ENCODE measurements at regions not wholly inside any gene's neighbourhood (a gene's known extent, or its start where the extent isn't known, plus 50 kb on each side); places are given as distances from the start of the nearest gene placed in this dataset.
"Not testable (repeated sequence)": the region's sequence is repeated elsewhere in the genome, so short reads cannot be mapped to it uniquely, and the experiment has no call there.

- not testable (repeated sequence) for DNase-seq
Observed at GRCh38 chr5:17982626-17983025, 348.4 kb downstream of the TAF11L14 start.

GRCh38 chr5:17989036-17989435, 354.8 kb downstream of the TAF11L14 start:
- DNase-seq = no peak

GRCh38 chr5:17989567-17990563, 355.6 kb downstream of the TAF11L14 start:
- DNase-seq = no peak

- no peak for DNase-seq
Observed at GRCh38 chr5:17991775-17992174, 357.5 kb downstream of the TAF11L14 start.

GRCh38 chr5:17992291-17992690, 358.0 kb downstream of the TAF11L14 start:
- DNase-seq = no peak

- DNase-seq = no peak
Observed at GRCh38 chr5:17995997-17996396, 361.7 kb downstream of the TAF11L14 start.

- DNase-seq = no peak
Observed at GRCh38 chr5:17999858-18000257, 365.6 kb downstream of the TAF11L14 start.

- no peak for DNase-seq
Observed at GRCh38 chr5:18000744-18001143, 366.5 kb downstream of the TAF11L14 start.

GRCh38 chr5:18003312-18003711, 369.1 kb downstream of the TAF11L14 start:
- DNase-seq = no peak

- no peak for DNase-seq
Observed at GRCh38 chr5:18003784-18004183, 369.5 kb downstream of the TAF11L14 start.

GRCh38 chr5:18006235-18006634, 372.0 kb downstream of the TAF11L14 start:
- not testable (repeated sequence) for DNase-seq

GRCh38 chr5:18008940-18009339, 374.7 kb downstream of the TAF11L14 start:
- no peak for DNase-seq

GRCh38 chr5:18010053-18010452, 375.8 kb downstream of the TAF11L14 start:
- DNase-seq = peak; percentile 18 to 48 (median 32)

- DNase-seq = no peak
Observed at GRCh38 chr5:18018472-18018871, 384.2 kb downstream of the TAF11L14 start.

GRCh38 chr5:18023275-18023674, 389.0 kb downstream of the TAF11L14 start:
- no peak for DNase-seq

GRCh38 chr5:18023986-18024385, 389.7 kb downstream of the TAF11L14 start:
- no peak for DNase-seq

GRCh38 chr5:18024542-18024941, 390.3 kb downstream of the TAF11L14 start:
- DNase-seq = no peak

- DNase-seq = no peak
Observed at GRCh38 chr5:18027241-18027867, 393.1 kb downstream of the TAF11L14 start.

- DNase-seq = no peak
Observed at GRCh38 chr5:18028036-18028435, 393.8 kb downstream of the TAF11L14 start.

- DNase-seq = no peak
Observed at GRCh38 chr5:18032744-18033143, 398.5 kb downstream of the TAF11L14 start.

- DNase-seq = no peak
Observed at GRCh38 chr5:18036531-18036930, 402.3 kb downstream of the TAF11L14 start.

- no peak for DNase-seq
Observed at GRCh38 chr5:18037718-18038117, 403.5 kb downstream of the TAF11L14 start.

GRCh38 chr5:18043344-18043743, 409.1 kb downstream of the TAF11L14 start:
- DNase-seq = no peak

- DNase-seq = no peak
Observed at GRCh38 chr5:18048449-18048848, 414.2 kb downstream of the TAF11L14 start.
